GM18867 (cell line): ENCODE measurements at regions not wholly inside any gene's neighbourhood (a gene's known extent, or its start where the extent isn't known, plus 50 kb on each side); places are given as distances from the start of the nearest gene placed in this dataset.
"Not testable (repeated sequence)": the region's sequence is repeated elsewhere in the genome, so short reads cannot be mapped to it uniquely, and the experiment has no call there.

Experiments used
- ATAC-seq: cut with Tn5 transposase; IDR thresholded peaks from one replicate; pipeline ENCODE4 v1.9.1; 2021; ENCODE audit warnings: mild to moderate bottlenecking, moderate library complexity; ENCODE audit not compliant: unreplicated experiment

GRCh38 chr2:121818546-121818945, 63.1 kb downstream of the TSN start:
- ATAC-seq: peak; percentile 71

GRCh38 chr2:121819846-121820245, 64.4 kb downstream of the TSN start:
- no peak for ATAC-seq

- ATAC-seq: no peak
These were observed 66.2 kb downstream of the TSN start for GRCh38 chr2:121821476-121822158.

- no peak for ATAC-seq
These were observed 68.8 kb downstream of the TSN start for GRCh38 chr2:121824264-121824663.

GRCh38 chr2:121825003-121825950, 69.8 kb downstream of the TSN start:
- no peak for ATAC-seq

- no peak for ATAC-seq
These were observed 70.6 kb downstream of the TSN start for GRCh38 chr2:121826036-121826435.

- ATAC-seq: no peak
These were observed 72.9 kb downstream of the TSN start for GRCh38 chr2:121828281-121828731.

- ATAC-seq: no peak
These were observed 75.4 kb downstream of the TSN start for GRCh38 chr2:121830809-121831208.

- ATAC-seq: no peak
These were observed 76.4 kb downstream of the TSN start for GRCh38 chr2:121831841-121832240.

- no peak for ATAC-seq
These were observed 77.2 kb downstream of the TSN start for GRCh38 chr2:121832412-121833357.

- no peak for ATAC-seq
These were observed 77.9 kb downstream of the TSN start for GRCh38 chr2:121833358-121833723.

- ATAC-seq: no peak
These were observed 81.2 kb downstream of the TSN start for GRCh38 chr2:121836611-121837010.

GRCh38 chr2:121837591-121837990, 82.1 kb downstream of the TSN start:
- no peak for ATAC-seq

GRCh38 chr2:121838551-121838950, 83.1 kb downstream of the TSN start:
- no peak for ATAC-seq

GRCh38 chr2:121839584-121839983, 84.1 kb downstream of the TSN start:
- ATAC-seq: no peak

- ATAC-seq: no peak
These were observed 93.8 kb downstream of the TSN start for GRCh38 chr2:121849236-121849635.

- ATAC-seq: not testable (repeated sequence)
These were observed 97.7 kb downstream of the TSN start for GRCh38 chr2:121853149-121853548.

- ATAC-seq: no peak
These were observed 100.1 kb downstream of the TSN start for GRCh38 chr2:121855510-121855909.

GRCh38 chr2:121856360-121856759, 100.9 kb downstream of the TSN start:
- ATAC-seq: no peak

GRCh38 chr2:121858369-121858768, 102.9 kb downstream of the TSN start:
- ATAC-seq: no peak

- no peak for ATAC-seq
These were observed 103.4 kb downstream of the TSN start for GRCh38 chr2:121858847-121859246.
